ENCODE measurements at regions not wholly inside any gene's neighbourhood (a gene's known extent, or its start where the extent isn't known, plus 50 kb on each side); places are given as distances from the start of the nearest gene placed in this dataset.

DNA sequence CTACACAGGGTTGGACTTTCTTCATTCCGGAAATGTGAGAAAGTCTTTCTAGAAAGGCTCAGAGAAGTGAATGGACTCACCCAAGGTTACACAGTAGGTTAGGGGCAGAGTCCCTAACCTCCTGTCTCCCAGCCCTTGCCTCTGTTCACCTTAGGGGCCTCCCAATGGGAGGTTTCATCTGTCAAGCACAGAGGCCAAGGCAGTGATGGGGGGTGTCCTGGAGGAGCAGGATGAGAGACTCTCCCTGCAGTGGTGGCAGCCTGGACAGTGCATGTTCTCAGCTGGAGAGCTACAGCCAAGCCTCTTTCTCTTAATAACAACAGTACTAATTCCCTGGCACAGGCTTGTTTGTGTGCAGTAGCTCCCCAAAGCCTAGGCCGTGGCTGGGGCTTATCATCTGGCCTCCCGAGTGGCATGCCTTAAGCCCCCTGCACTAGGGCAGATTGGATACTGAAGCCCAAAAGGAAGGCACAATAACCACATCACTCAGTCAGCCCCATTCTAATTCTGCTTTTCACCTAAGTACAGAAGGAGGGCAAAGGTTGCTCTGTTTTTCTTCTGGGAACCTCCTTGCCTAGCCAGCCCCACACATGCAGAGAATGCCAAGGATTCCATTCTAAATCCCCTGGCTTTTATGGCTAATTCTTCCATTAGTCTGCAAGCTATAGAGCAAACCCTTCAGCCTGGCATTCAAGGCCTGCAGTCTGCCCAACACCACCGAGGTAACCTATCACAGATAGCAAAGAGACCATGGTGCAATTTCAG lies 50.2 kb upstream of the XPA start:
- TF ChIP-seq, protein P1, sequence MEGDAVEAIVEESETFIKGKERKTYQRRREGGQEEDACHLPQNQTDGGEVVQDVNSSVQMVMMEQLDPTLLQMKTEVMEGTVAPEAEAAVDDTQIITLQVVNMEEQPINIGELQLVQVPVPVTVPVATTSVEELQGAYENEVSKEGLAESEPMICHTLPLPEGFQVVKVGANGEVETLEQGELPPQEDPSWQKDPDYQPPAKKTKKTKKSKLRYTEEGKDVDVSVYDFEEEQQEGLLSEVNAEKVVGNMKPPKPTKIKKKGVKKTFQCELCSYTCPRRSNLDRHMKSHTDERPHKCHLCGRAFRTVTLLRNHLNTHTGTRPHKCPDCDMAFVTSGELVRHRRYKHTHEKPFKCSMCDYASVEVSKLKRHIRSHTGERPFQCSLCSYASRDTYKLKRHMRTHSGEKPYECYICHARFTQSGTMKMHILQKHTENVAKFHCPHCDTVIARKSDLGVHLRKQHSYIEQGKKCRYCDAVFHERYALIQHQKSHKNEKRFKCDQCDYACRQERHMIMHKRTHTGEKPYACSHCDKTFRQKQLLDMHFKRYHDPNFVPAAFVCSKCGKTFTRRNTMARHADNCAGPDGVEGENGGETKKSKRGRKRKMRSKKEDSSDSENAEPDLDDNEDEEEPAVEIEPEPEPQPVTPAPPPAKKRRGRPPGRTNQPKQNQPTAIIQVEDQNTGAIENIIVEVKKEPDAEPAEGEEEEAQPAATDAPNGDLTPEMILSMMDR (IDR thresholded peaks at IDR 0.05; ENCODE audit: insufficient read depth, low read depth, low read length, missing control alignments): no peak
- no peak for DNase-seq (ENCODE audit: low read depth)

DNA sequence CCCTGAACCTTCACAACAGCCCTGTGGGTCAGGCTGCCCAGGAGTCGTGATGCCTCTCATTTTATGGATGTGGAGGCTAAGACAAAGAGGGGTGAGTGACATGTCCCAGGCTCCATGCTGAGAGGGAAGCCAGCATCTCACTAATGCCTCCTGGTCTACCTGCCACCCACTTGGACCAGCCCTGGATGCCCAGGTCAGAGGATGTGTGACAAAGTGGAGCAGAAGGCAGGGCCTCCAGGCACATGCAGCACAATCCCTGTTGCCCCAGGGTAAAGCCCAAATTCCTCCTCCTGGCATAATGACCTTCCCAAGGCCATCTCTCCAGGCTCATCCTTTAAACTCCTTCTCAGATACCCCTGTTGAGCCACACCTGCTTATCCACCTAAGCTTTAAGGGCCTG lies 51.4 kb upstream of the XPA start:
- no peak for DNase-seq (ENCODE audit: low read depth)
- TF ChIP-seq, protein P1 (IDR thresholded peaks at IDR 0.05; ENCODE audit: insufficient read depth, low read depth, low read length, missing control alignments): no peak
- no peak overlapping the region for H3K4me3 ChIP-seq (ENCODE audit: low read depth, low read length)

More for the DNA sequence above, 50.2 kb upstream of the XPA start:
- H3K4me3 ChIP-seq (ENCODE audit: low read depth, low read length): no peak overlapping the region

DNA sequence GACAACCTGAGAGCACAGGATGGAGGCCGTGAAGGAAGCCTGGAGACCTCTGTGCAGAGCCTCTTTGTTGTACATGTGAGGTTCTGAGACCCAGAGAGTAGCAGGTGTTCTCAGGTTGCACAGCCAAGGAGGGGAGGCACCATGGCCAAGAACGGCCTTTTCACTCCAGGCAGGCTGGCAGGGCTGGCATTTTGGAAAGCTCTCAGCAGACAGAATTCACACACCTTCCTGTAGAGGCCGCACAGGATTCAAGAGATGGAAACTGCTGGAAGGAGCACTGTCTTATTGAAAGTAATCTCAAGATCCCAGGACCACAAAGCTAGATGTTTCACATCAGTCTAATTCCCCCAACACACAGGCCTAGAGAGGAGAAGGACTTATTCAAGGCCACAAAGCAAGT lies 52.8 kb upstream of the XPA start:
- DNase-seq (ENCODE audit: low read depth): no peak
- no peak overlapping the region for H3K4me3 ChIP-seq (ENCODE audit: low read depth, low read length)
- TF ChIP-seq, protein P1 (IDR thresholded peaks at IDR 0.05; ENCODE audit: insufficient read depth, low read depth, low read length, missing control alignments): no peak

DNA sequence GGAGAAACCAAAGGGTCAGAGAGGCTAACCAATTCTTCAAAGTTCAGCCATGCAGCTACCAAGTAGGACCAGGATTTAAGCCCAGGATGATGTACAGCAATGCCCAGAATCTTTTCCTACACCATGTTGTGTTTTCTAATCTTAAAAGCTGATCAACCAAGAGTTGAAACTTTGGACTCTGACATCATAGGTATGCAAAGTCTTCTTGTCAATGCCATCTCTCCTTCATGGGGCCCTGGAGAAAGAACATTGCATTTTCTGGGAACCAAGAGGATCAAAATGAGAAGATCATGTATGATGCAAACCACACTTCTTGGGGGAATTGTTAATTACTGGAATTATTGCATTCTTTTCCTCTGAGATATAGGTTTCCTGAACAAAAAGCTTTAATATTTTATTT lies 54.4 kb upstream of the XPA start:
- H3K4me3 ChIP-seq (ENCODE audit: low read depth, low read length): no peak overlapping the region
- TF ChIP-seq, protein P1 (IDR thresholded peaks at IDR 0.05; ENCODE audit: insufficient read depth, low read depth, low read length, missing control alignments): no peak
- DNase-seq (ENCODE audit: low read depth): no peak

DNA sequence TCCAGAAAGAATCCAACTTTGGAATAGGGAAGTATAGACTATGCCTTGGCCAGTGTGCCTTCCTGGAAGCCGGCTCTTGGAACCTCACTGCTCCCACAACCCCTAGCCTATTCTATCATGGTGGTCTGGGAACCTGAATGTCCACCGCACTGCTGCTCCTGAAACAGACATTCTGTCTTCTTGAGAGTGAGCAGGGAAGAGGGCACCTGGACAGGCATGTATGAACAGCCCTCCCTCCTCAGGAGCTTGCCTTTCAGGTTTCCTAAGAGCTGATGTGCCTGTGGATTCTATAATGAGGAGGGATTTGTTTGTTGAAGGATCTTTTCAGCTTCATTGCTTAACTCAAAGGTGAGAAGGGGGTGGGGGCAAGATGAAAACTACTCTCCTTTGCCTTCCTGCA lies 55.1 kb upstream of the XPA start:
- TF ChIP-seq, protein P1 (IDR thresholded peaks at IDR 0.05; ENCODE audit: insufficient read depth, low read depth, low read length, missing control alignments): no peak
- DNase-seq (ENCODE audit: low read depth): no peak
- no peak overlapping the region for H3K4me3 ChIP-seq (ENCODE audit: low read depth, low read length)

DNA sequence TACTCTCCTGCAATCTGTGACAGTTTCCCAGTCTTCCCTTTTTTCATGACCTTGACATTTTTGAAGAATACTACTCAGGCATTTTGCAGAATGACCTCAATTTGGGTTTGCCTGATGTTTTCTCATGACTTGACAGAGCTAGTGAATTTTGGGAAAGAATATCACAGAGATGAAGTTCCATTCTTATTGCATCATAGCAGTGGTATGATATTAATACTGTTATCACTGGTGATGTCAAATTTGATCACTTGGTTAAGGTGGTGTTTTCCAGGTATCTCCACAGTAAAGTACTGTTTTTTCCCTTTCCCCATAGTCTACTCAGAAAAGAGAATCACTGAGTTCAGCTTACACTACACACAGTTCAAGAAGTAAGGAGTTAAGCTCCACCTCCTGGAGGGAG lies 56.2 kb upstream of the XPA start:
- TF ChIP-seq, protein P1 (IDR thresholded peaks at IDR 0.05; ENCODE audit: insufficient read depth, low read depth, low read length, missing control alignments): no peak
- no peak overlapping the region for H3K4me3 ChIP-seq (ENCODE audit: low read depth, low read length)
- no peak for DNase-seq (ENCODE audit: low read depth)

DNA sequence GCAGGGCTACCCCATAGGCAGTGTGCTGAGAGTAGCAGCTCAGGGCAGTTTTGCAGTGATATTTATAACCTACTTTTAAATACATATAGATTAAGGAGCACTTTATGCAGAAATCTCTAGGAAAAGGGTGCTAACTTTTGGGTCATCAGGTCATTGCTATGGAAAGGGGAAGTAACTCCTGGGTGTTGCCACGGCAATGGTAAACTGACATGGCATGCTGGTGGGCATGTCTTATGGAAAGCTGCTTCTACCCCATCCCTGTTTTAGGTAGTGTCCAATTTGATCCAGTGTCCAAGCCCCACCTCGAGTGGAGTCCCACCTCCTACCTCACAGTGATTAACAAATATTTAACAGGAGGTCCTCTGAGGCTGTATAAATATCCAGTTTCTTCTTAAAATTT lies 56.8 kb upstream of the XPA start:
- DNase-seq (ENCODE audit: low read depth): no peak
- H3K4me3 ChIP-seq (ENCODE audit: low read depth, low read length): no peak overlapping the region
- TF ChIP-seq, protein P1 (IDR thresholded peaks at IDR 0.05; ENCODE audit: insufficient read depth, low read depth, low read length, missing control alignments): no peak
